OCI-LY7 (cell line): ENCODE measurements at regions not wholly inside any gene's neighbourhood (a gene's known extent, or its start where the extent isn't known, plus 50 kb on each side); places are given as distances from the start of the nearest gene placed in this dataset.
A peak's percentile ranks its signal among the peaks of the same experiment; 100 is the strongest.

Source experiments
- BruUV-seq: library from RNA; stranded (reverse); fragments of 400-500 nt; replicated peaks from 2 replicates; lab custom pipeline; 2021; lab: Mats Ljungman, UMichigan
- CTCF ChIA-PET: fragments of 300-600 bp; sonication (Branson Sonifier 250); formaldehyde crosslinking; loops from one replicate; lab custom pipeline; 2022; ENCODE audit warnings: antibody characterized with exemption; ENCODE audit not compliant: unreplicated experiment; lab: Charles Lee
- POLR2A ChIA-PET: fragments of 300-600 bp; sonication (Branson Sonifier 250); formaldehyde crosslinking; loops from one replicate; lab custom pipeline; 2022; ENCODE audit warnings: antibody characterized with exemption; lab: Charles Lee
- DNase-seq: peaks from one replicate; pipeline ENCODE4 v3.0.0-alpha.2; 2015; ENCODE audit warnings: low spot score
- H2AFZ ChIP-seq: fragments of 200-600 bp; sonication (generic), shearing (Covaris generic); 2 replicates; pipeline ENCODE4 v1.6.1; 2014; ENCODE audit warnings: mild to moderate bottlenecking, antibody characterized with exemption, low read length, moderate library complexity
- H3K27ac ChIP-seq: fragments of 200-600 bp; sonication (generic); 2 replicates; pipeline ENCODE4 v1.5.1; 2014; ENCODE audit warnings: mixed run types, low read depth, mild to moderate bottlenecking, moderate library complexity, low read length, inconsistent platforms; ENCODE audit not compliant: poor library complexity, severe bottlenecking
- H3K36me3 ChIP-seq: fragments of 200-600 bp; sonication (generic); 2 replicates; pipeline ENCODE4 v1.6.1; 2014; ENCODE audit warnings: mild to moderate bottlenecking, antibody characterized with exemption, low read length, moderate library complexity, mixed read lengths; ENCODE audit not compliant: insufficient read depth
- H3K4me1 ChIP-seq: fragments of 200-600 bp; sonication (generic); 2 replicates; pipeline ENCODE4 v1.5.1; 2014; ENCODE audit warnings: mild to moderate bottlenecking, low read length; ENCODE audit not compliant: insufficient read depth, poor library complexity, severe bottlenecking
- H3K4me2 ChIP-seq: fragments of 200-600 bp; sonication (generic); 2 replicates; pipeline ENCODE4 v1.6.1; 2014; ENCODE audit warnings: mild to moderate bottlenecking, low read length
- H3K4me3 ChIP-seq: fragments of 200-600 bp; sonication (generic); 2 replicates; pipeline ENCODE4 v1.5.1; 2014; ENCODE audit warnings: mild to moderate bottlenecking, low read depth, low read length; ENCODE audit not compliant: poor library complexity, severe bottlenecking
- H3K79me2 ChIP-seq: fragments of 200-600 bp; sonication (generic); 2 replicates; pipeline ENCODE4 v1.6.1; 2016; ENCODE audit warnings: low read depth, mild to moderate bottlenecking, low read length, moderate library complexity, mixed read lengths; ENCODE audit not compliant: insufficient read depth
- H3K9me2 ChIP-seq: fragments of 200-600 bp; sonication (generic); 2 replicates; pipeline ENCODE4 v1.6.1; 2016; ENCODE audit warnings: mild to moderate bottlenecking, low read length, mixed read lengths; ENCODE audit not compliant: insufficient read depth
- H3K9me3 ChIP-seq: fragments of 200-600 bp; sonication (generic); 2 replicates; pipeline ENCODE4 v1.6.1; 2014; ENCODE audit warnings: mild to moderate bottlenecking, mixed run types, low read length, mixed read lengths
- H4K20me1 ChIP-seq: fragments of 200-600 bp; sonication (generic); 2 replicates; pipeline ENCODE4 v1.6.1; 2014; ENCODE audit warnings: mild to moderate bottlenecking, antibody characterized with exemption, low read length, moderate library complexity, mixed read lengths; ENCODE audit not compliant: insufficient read depth
- EZH2phosphoT487 ChIP-seq: fragments of 200-600 bp; sonication (generic); IDR thresholded peaks from 2 replicates; pipeline ENCODE4 v1.6.1; 2018; ENCODE audit warnings: low read depth, borderline replicate concordance, mild to moderate bottlenecking, mixed run types, antibody characterized with exemption, low read length, moderate library complexity, mixed read lengths
- intact Hi-C: fragments of 100-400 bp; cut with micrococcal nuclease; formaldehyde crosslinking; loops from one replicate; pipeline ENCODE4 v1.10.0; 2022; ENCODE audit not compliant: unreplicated experiment
- TF ChIP-seq, protein P1 (sequence below): fragments of 200-600 bp; sonication (generic); conservative IDR thresholded peaks from 2 replicates; pipeline ENCODE4 v1.5.1; 2014; ENCODE audit warnings: mild to moderate bottlenecking, antibody characterized with exemption, low read length, moderate library complexity, mixed read lengths

DNA sequence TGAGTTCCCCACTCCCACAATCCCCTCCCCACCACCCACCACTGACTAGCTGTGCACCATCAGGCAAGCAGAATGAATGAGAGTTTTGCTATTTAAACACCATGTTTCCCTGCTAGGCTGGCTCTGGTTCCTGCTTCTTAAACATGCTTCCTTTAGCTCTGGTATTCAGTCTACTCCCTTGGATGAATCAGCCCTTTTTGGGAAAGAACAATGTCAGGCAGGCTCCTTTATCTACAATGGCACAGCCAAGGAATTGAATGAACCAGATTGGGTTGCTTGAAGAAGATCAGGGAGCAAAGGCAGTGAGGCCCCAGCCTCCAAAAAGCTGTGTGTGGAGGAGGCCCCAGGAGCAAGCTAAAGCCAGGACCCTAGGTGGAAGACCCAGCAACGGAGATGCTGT is 92.9 kb upstream of the ISX start:
- no peaks in the 10 kb centered on the region for H3K36me3 ChIP-seq
- H3K27ac ChIP-seq, result no peak overlapping the region
- TF ChIP-seq, protein P1, sequence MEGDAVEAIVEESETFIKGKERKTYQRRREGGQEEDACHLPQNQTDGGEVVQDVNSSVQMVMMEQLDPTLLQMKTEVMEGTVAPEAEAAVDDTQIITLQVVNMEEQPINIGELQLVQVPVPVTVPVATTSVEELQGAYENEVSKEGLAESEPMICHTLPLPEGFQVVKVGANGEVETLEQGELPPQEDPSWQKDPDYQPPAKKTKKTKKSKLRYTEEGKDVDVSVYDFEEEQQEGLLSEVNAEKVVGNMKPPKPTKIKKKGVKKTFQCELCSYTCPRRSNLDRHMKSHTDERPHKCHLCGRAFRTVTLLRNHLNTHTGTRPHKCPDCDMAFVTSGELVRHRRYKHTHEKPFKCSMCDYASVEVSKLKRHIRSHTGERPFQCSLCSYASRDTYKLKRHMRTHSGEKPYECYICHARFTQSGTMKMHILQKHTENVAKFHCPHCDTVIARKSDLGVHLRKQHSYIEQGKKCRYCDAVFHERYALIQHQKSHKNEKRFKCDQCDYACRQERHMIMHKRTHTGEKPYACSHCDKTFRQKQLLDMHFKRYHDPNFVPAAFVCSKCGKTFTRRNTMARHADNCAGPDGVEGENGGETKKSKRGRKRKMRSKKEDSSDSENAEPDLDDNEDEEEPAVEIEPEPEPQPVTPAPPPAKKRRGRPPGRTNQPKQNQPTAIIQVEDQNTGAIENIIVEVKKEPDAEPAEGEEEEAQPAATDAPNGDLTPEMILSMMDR, result no peak
- no peak for TF ChIP-seq EZH2phosphoT487
- BruUV-seq, result no TSS peak
- H3K9me2 ChIP-seq, result no peaks in the 10 kb centered on the region
- no peaks in the 10 kb centered on the region for H3K9me3 ChIP-seq
- H3K4me2 ChIP-seq, result no peak overlapping the region
- no peak for DNase-seq
- no peaks in the 10 kb centered on the region for H3K4me1 ChIP-seq
- H4K20me1 ChIP-seq, result no peaks in the 10 kb centered on the region
- intact Hi-C loops, result no loop called here
- no peak overlapping the region for H2AFZ ChIP-seq
- CTCF ChIA-PET, result no interaction called here
- H3K4me3 ChIP-seq, result no peak overlapping the region
- no peaks in the 10 kb centered on the region for H3K79me2 ChIP-seq
- POLR2A ChIA-PET, result no interaction called here

DNA sequence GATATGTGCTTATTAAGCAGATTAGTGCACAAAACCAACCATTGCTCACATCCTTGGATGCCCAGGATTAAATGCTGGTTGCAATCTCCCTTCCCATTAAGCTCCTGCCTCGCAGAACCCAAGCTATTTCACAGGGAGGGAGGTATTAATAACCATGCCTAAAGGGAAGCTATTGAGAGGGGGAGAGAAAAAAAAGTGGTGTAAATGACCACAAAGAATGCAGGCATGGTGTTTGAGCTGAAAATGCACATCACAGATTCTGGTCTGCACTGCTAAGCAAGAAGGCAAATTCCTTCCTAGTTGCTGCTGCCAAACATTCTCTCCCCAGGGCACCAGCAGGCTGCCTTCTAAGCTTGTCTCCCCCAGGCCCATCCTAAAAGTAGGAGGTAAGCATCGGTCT is 92.0 kb upstream of the ISX start:
- Histone ChIP-seq H3K27ac (no peak overlapping the region), H3K9me3 (no peaks in the 10 kb centered on the region), H2AFZ (no peak overlapping the region), H3K4me1 (no peaks in the 10 kb centered on the region), H3K4me2 (no peak overlapping the region), H4K20me1 (no peaks in the 10 kb centered on the region), H3K9me2 (no peaks in the 10 kb centered on the region), H3K36me3 (no peaks in the 10 kb centered on the region), H3K79me2 (no peaks in the 10 kb centered on the region), H3K4me3 (no peak overlapping the region)
- DNase-seq, result no peak
- BruUV-seq, result no TSS peak
- ChIA-PET CTCF (no interaction called here), POLR2A (interaction anchor here (0.6 kb wide), 1 partner anchor 57 kb away, joined by 4 read pairs; no protein-coding TSS in a partner anchor)
- TF ChIP-seq EZH2phosphoT487, result no peak
- TF ChIP-seq, protein P1, result no peak
- intact Hi-C loops, result no loop called here

DNA sequence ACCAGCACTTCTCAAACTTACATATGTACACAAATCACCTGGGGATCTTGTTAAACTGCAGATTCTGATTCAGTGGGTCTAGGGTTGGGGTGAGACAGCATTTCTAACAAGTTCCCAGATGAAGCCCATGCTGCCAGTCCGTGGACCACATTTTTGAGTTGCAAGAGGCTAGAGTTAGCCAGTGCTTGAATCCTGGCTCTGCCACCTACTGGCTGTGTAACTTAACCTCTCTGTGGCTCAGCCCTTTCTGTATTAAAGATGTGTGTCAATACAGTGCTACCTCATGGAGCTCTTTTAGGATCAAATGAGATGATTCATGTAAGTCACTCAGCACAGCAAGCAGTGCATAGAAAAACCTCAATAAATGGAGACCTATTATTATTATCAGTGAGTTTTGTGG is 90.2 kb upstream of the ISX start:
- Histone ChIP-seq H3K4me2 (no peak overlapping the region), H3K27ac (no peak overlapping the region), H3K4me3 (no peak overlapping the region), H2AFZ (no peak overlapping the region), H3K36me3 (no peaks in the 10 kb centered on the region), H4K20me1 (no peaks in the 10 kb centered on the region), H3K4me1 (no peaks in the 10 kb centered on the region), H3K9me2 (no peaks in the 10 kb centered on the region), H3K79me2 (no peaks in the 10 kb centered on the region), H3K9me3 (no peaks in the 10 kb centered on the region)
- peak; percentile 11 for DNase-seq
- TF ChIP-seq EZH2phosphoT487, result no peak
- TF ChIP-seq, protein P1, result peak; percentile 61
- intact Hi-C loops, result no loop called here
- ChIA-PET CTCF (no interaction called here), POLR2A (interaction anchor here (1.3 kb wide), 1 partner anchor 24 kb away, joined by 4 read pairs; no protein-coding TSS in a partner anchor)
- BruUV-seq, result no TSS peak
